Right kidney (tissue), 1 donor: ENCODE measurements at regions not wholly inside any gene's neighbourhood (a gene's known extent, or its start where the extent isn't known, plus 50 kb on each side); places are given as distances from the start of the nearest gene placed in this dataset.

ENCODE experiments used
- DNase-seq: peaks from one replicate; pipeline ENCODE4 v3.0.0-alpha.2; 2016

GRCh38 chr6:12383448-12383847 is 93.3 kb downstream of the EDN1 start:
- DNase-seq = no peak

DNA sequence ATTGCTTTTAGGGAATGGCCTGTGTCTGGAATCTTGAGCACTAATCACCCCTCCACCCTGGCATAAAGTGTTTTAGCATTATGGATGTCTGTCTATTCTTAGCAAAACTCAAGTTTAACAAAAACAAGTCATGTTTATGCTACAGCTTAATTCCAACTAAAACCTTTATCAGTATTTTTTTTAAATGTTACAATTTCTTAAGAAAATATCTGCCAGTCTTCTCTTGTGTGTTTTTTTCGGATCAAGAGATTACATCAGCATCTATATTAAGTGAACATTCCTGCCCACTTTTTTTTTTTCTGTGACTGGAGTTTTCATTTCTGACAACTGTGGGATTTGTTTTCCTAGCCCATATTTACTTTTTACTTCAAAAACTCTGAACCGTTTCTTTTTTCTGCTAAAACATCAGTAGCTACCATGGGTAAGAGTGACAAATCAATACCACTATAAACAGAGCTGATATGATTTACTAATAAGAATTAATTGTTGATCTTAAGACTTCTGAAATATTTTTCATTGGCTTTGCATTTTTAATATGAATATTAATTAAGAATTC is 94.3 kb downstream of the EDN1 start:
- DNase-seq = no peak

- no peak for DNase-seq
Measured at GRCh38 chr6:12385316-12385715, 95.2 kb downstream of the EDN1 start.

DNA sequence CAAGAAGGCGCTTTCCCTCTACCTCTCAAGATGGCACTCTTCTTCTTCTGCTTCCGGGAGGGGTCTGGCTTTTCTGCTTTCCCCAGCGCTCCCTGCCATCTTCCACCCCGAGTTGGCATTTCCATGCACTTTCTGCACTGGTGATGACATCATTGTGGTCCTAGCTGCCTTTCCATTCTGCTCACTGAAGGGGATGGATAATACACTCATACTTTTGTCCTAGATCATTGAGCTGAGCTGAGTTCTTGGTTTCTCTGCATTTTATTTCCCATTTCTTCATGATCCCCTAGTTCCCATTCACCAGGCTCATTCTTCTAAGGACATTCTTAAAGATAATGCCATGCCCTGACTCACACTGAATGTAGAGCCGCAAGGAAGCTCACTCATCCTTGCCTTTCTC is 96.7 kb downstream of the EDN1 start:
- DNase-seq = no peak

DNA sequence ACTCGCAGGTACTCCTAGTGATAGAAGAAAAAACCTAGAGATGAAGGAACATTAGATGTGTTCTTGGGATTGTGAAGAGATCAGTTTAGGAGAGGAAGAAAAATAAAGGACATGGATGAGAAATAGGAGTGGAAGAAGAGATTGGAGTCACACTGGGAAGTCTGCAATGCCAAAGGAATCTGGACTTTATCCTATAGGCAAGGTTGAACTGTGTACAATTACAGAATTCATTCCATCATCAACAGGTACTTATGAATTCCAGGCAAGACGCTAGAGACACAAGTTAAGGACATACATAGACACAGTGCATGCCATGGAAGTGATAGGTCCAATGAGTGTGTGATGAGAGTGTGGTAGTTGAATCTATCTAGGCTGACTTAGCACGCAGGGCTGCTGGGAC is 101.3 kb downstream of the EDN1 start:
- no peak for DNase-seq

DNA sequence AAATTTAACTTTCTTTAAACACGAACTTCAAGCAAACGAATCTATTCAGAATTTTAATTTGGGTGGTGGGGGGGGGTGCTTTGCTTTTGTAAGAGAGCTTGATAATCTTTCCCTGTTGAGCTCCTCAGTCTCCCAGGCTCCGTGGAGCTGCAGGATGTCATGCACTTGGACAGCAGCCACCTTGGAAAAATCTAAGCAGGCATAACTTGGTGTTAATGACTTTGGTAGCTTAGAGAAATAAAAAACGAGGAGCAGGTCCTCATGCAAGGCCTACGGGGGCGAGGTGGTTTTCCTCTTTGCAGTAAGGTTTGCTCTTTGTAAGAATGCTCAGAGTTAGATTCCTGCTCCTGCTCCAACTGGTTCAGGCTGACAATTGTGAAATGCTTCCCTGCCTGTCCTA is 102.3 kb downstream of the EDN1 start:
- DNase-seq = no peak

- no peak for DNase-seq
Measured at GRCh38 chr6:12393100-12393499, 102.9 kb downstream of the EDN1 start.

- no peak for DNase-seq
Measured at GRCh38 chr6:12394170-12394569, 104.0 kb downstream of the EDN1 start.

DNA sequence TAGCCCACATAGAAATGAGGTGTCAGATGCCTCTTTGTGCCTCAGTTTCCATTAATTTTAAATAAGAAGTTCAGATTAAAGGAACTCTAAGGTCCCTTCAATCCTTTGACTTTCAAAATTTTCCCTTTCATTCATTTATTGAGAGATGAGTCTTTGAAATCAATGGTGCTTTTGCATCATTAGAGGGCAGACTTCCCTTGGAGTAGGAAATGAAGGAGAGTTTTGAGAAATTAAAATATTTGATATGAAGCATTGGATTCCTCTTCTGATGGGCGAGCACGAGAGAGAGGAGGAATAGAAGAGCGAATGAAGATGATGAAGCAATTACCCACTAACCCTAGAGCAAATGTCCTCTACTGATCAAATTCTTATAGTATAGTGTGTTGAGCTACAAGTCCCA is 105.7 kb downstream of the EDN1 start:
- no peak for DNase-seq

DNA sequence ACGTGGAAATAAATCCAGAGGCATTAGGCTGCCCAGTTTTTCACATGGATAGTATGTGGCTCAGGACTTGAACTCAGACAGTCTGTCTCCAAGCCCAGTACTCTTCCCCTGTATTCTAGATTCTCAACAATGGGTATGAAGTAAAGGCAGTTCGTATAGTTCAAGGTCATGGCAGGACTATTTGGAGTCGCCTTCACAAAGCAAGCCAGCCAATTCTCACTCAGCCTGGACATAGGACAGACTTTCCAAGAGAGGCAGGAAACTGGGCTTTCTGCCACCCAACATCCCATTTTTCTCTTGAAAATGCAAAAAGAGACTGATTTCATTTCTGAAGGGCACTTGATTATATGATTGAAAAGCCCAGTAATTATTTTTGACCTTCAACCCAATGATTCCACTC is 111.0 kb downstream of the EDN1 start:
- no peak for DNase-seq

DNA sequence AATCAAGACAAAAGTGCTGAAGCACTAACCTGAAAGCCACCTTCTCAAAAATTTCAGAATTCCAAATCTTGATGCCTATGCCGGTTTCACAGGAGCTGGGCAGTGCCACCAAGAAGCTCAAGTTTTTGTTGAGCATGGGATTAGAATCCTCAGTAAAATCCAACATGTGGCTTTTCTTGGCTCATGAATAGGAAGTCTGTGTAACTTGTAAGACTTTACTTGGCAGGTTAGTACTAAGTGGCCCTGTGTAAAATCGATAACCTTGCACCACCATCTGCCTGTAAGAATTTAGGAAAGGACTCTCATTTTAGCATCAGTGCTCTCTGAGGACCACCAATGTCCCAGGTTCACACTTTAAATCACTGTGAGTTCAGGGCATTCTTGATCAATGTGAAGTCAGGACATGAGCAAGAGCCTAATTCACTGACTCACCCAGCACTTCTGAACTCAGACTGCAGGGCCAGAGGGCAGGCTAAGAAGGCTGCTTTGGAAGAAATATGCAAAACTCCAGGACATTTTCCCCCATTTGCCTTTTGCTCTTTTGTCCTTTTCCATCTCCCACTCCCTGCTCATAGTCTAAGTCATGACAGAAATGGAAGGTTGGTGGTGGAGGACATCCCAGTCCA is 113.2 kb downstream of the EDN1 start:
- DNase-seq = no peak

GRCh38 chr6:12403947-12404647 is 113.9 kb downstream of the EDN1 start:
- DNase-seq = no peak

GRCh38 chr6:12404651-12405050 is 114.5 kb downstream of the EDN1 start:
- DNase-seq = no peak

- DNase-seq = no peak
Measured at GRCh38 chr6:12408752-12409151, 118.6 kb downstream of the EDN1 start.

DNA sequence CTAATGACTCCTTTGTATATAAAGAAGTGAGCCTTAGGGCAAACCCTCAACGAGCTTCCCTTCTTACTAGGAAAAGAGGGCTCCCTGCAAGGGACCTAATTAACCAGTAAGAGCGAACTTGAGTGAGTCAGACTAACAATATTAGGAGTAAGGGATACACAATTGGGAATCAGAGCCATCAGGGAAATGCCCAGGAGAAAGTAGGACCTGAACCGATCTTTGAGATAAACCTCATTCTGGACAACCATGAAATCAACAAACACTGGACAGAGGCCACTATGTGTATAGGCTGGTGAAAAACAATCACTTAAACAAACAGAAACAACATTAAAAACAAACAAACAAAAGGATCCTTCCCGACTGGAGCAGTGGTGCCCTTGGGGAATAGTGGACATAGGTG is 120.8 kb downstream of the EDN1 start:
- no peak for DNase-seq

DNA sequence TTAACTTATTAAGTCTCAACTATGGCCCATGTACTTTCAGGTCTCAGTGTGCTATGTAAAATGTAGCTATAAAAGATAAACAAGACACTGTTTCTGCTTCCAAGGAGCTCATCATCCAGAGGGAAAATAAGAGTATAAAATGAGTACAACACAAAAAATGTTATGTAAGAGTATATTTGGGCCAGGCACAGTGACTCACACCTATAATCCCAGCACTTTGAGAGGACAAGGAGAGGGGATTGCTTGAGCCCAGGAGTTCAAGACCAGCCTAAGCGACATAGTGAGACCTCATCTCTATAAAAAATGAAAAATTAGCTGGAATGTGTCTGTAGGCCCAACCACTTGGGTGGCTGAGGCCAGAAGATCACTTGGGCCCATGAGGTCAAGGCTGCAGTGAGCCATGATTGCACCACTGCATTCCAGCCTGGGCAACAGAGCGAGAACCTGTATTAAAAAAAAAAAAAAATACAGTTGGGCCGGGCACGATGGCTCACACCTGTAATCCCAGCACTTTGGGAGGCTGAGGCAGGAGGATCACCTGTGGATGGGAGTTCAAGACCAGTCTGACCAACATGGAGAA is 124.0 kb downstream of the EDN1 start:
- DNase-seq = no peak

DNA sequence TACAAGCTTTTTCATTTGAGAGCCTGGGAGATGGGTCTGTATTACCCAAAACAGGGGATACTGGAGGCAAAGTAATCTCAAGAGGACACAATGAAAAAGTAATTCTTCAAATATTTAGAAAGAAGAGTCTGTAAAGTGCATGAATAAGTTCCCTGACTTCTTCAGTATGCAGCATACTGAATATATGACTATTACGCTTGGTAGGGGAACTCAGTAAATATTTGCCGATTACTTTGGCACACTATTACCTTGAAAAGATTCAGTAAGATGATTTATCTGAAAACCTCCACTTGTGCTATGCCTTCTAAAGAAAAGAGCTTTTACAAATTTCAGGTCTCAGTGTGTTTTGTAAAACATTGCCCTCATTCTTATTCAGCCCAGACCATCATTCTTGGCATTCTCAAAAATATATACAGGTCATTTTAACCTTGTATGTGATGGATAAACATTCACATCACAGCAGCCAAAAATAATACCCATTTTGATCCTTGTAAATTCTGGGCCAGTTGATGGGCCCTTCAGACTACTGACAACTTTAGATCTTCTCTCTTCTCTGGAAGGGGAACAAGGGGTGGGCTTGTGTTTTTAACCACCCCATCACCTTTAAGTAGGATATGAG is 125.9 kb downstream of the EDN1 start:
- no peak for DNase-seq

- DNase-seq = no peak
Measured at GRCh38 chr6:12417191-12417590, 127.0 kb downstream of the EDN1 start.

- no peak for DNase-seq
Measured at GRCh38 chr6:12418946-12419345, 128.8 kb downstream of the EDN1 start.

GRCh38 chr6:12419631-12420272 is 129.6 kb downstream of the EDN1 start:
- no peak for DNase-seq

DNA sequence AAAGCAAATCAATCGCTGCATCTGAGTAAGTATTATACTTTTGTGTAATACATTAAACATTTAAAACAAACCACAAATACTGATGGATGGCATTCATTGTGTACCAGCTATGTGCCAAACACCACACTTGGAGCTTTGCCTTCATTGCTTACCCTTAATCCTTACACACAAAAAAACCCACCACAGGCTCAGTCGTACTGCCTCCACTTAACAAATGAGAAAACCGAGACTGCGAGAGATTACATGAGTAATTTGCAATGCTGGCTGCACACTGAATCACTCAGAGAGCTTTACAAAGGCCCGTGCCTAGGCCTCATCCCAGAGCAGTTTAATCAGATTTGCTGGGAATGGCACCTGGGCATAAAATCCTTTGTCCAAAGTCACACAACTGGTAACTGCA is 130.5 kb downstream of the EDN1 start:
- DNase-seq = no peak

DNA sequence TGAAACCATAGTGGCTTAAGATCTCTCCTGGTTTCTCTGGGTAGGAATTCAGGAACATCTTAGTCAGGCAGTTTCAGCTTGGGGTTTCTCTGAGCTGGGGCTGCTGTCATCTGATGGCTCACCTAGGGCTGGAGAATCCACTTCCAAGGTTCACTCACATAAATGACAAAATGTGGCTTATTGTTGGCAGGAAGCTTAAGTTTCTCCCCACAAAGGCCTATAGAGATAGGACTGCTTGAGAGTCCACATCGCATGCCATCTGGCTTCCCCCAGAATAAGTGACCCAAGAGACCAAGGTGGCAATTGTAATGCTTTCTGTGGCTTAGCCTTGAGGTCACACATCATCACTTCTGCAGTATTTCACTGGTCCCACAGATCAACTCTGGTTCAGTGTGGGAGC is 131.4 kb downstream of the EDN1 start:
- no peak for DNase-seq

- no peak for DNase-seq
Measured at GRCh38 chr6:12422848-12423247, 132.7 kb downstream of the EDN1 start.
